K562 (cell line): ENCODE measurements at regions not wholly inside any gene's neighbourhood (a gene's known extent, or its start where the extent isn't known, plus 50 kb on each side); places are given as distances from the start of the nearest gene placed in this dataset.
A peak's percentile ranks its signal among the peaks of the same experiment; 100 is the strongest.

Experiments used
- BCLAF1 ChIP-seq, 2 experiments: fragments of 450-650 bp in 1 of 2; IDR thresholded peaks; 2 replicates each; pipeline ENCODE4 v1.6.1; 2011 to 2017; ENCODE audit warnings: low read depth in 2 of 2, antibody characterized with exemption in 1 of 2, borderline replicate concordance in 1 of 2, low read length in 1 of 2, mild to moderate bottlenecking in 1 of 2, mixed read lengths in 1 of 2; ENCODE audit not compliant: control insufficient read depth in 1 of 2
- CBFA2T3 ChIP-seq: fragments of 450-650 bp; IDR thresholded peaks from 2 replicates; pipeline ENCODE4 v1.6.1; 2017
- ETV1 ChIP-seq: fragments of 450-650 bp; conservative IDR thresholded peaks from 2 replicates; pipeline ENCODE4 v1.6.1; 2016; ENCODE audit warnings: missing genetic modification characterization, control low read depth, low read depth, missing compliant biosample characterization
- EZH2 ChIP-seq: IDR thresholded peaks from 2 replicates; pipeline ENCODE4 v1.6.1; 2012; ENCODE audit warnings: low read depth, mild to moderate bottlenecking, inconsistent platforms, low read length, borderline replicate concordance
- FOXJ2 ChIP-seq: fragments of 200-800 bp; sonication (Bioruptor generic); IDR thresholded peaks from 2 replicates; pipeline ENCODE4 v1.6.1; 2016; ENCODE audit warnings: missing genetic modification characterization, missing compliant biosample characterization
- HNRNPL ChIP-seq: fragments of 200-400 bp; formaldehyde crosslinking; IDR thresholded peaks from 2 replicates; pipeline ENCODE4 v1.6.1; 2017; ENCODE audit warnings: low read depth, mild to moderate bottlenecking, low read length
- MITF ChIP-seq: IDR thresholded peaks from 2 replicates; pipeline ENCODE4 v1.6.1; 2014; ENCODE audit warnings: antibody characterized with exemption
- MTF1 ChIP-seq: fragments of 250-450 bp; sonication (Bioruptor Pico); IDR thresholded peaks from 2 replicates; pipeline ENCODE4 v1.9.0; 2021; ENCODE audit warnings: moderate library complexity, mild to moderate bottlenecking, inconsistent platforms, borderline replicate concordance
- MXD1 ChIP-seq: fragments of 250-450 bp; sonication (Bioruptor Pico); IDR thresholded peaks from 2 replicates; pipeline ENCODE4 v1.8.0; 2021; ENCODE audit warnings: borderline replicate concordance, mild to moderate bottlenecking, moderate library complexity; ENCODE audit not compliant: poor library complexity, severe bottlenecking
- PHF8 ChIP-seq: fragments of 200-600 bp; sonication (generic); IDR thresholded peaks from 2 replicates; pipeline ENCODE4 v1.6.1; 2012; ENCODE audit warnings: mixed run types, mild to moderate bottlenecking, inconsistent platforms, low read length, moderate library complexity, borderline replicate concordance
- PTBP1 ChIP-seq: fragments of 200-400 bp; formaldehyde crosslinking; IDR thresholded peaks from 2 replicates; pipeline ENCODE4 v1.6.1; 2017; ENCODE audit warnings: low read depth, low read length
- RBM39 ChIP-seq: fragments of 200-400 bp; formaldehyde crosslinking; optimal IDR thresholded peaks from 2 replicates; pipeline ENCODE3; 2018; ENCODE audit warnings: low read depth, low read length
- TRIM24 ChIP-seq, 2 experiments: fragments of 450-650 bp; IDR thresholded peaks; 2 replicates each; pipeline ENCODE4 v1.6.1; 2016
- ZNF354B ChIP-seq: fragments of 250-450 bp; sonication (Bioruptor Pico); IDR thresholded peaks from 2 replicates; pipeline ENCODE4 v1.4.0; 2020
- ZNF445 ChIP-seq: fragments of 250-450 bp; sonication (Bioruptor Pico); IDR thresholded peaks from 2 replicates; pipeline ENCODE4 v1.4.0; 2020; ENCODE audit warnings: low read depth, mild to moderate bottlenecking, moderate library complexity
- TF ChIP-seq, protein P1 (sequence below): fragments of 450-650 bp; IDR thresholded peaks from 2 replicates; pipeline ENCODE4 v1.6.1; 2016; ENCODE audit warnings: antibody characterized with exemption

- no peak for TF ChIP-seq MITF
- TF ChIP-seq CBFA2T3 = peak; percentile 79
- no peak for TF ChIP-seq MTF1 (CRISPR knock-in tag)
- TF ChIP-seq ETV1 (tag) = peak; percentile 34; the same call in 1 of the 2 replicates
- no peak for TF ChIP-seq MXD1 (CRISPR knock-in tag)
- TF ChIP-seq TRIM24 (IDR thresholded peaks at IDR 0.05) = peak; percentile 32 to 43; a peak in 1 of 4 replicates
- TF ChIP-seq ZNF445 (CRISPR knock-in tag) = no peak
- TF ChIP-seq FOXJ2 (tag) = no peak
- TF ChIP-seq, protein P1, sequence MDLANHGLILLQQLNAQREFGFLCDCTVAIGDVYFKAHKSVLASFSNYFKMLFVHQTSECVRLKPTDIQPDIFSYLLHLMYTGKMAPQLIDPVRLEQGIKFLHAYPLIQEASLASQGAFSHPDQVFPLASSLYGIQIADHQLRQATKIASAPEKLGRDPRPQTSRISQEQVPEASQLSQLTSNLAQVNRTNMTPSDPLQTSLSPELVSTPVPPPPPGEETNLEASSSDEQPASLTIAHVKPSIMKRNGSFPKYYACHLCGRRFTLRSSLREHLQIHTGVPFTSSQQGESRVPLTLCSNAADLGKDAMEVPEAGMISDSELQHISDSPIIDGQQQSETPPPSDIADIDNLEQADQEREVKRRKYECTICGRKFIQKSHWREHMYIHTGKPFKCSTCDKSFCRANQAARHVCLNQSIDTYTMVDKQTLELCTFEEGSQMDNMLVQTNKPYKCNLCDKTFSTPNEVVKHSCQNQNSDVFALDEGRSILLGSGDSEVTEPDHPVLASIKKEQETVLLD = no peak
- no peak for TF ChIP-seq EZH2
- no peak for TF ChIP-seq PTBP1
- TF ChIP-seq RBM39 = no peak
- TF ChIP-seq HNRNPL = no peak
- no peak for TF ChIP-seq ZNF354B
- no peak for TF ChIP-seq BCLAF1 (IDR thresholded peaks at IDR 0.05; ENCODE audit: borderline replicate concordance in 1 of 2, control insufficient read depth in 1 of 2, low read depth in 2 of 2, low read length in 1 of 2)
- TF ChIP-seq PHF8 = no peak
Measured at GRCh38 chr7:8827329-8827728, 393.9 kb downstream of the NXPH1 start (continued).
